GM06990 (cell line): ENCODE measurements at regions not wholly inside any gene's neighbourhood (a gene's known extent, or its start where the extent isn't known, plus 50 kb on each side); places are given as distances from the start of the nearest gene placed in this dataset.

Experiments used
- DNase-seq: peaks from one replicate; pipeline ENCODE4 v3.0.0-alpha.2; 2011; ENCODE audit not compliant: insufficient read length; ENCODE audit errors: extremely low read depth
- H3K27me3 ChIP-seq: replicated peaks from 2 replicates; pipeline ENCODE4 v1.6.0; 2011; ENCODE audit warnings: low read length; ENCODE audit not compliant: control insufficient read depth, insufficient read depth
- H3K36me3 ChIP-seq: 2 replicates; pipeline ENCODE4 v1.5.1; 2011; ENCODE audit warnings: low read length; ENCODE audit not compliant: control insufficient read depth, insufficient read depth
- H3K4me3 ChIP-seq: replicated peaks from 2 replicates; pipeline ENCODE4 v1.5.1; 2011; ENCODE audit warnings: low read depth, mild to moderate bottlenecking, control low read depth, low read length
- CTCF ChIP-seq: IDR thresholded peaks from 2 replicates; pipeline ENCODE4 v1.5.1; 2011; ENCODE audit warnings: low read length, control low read depth, mild to moderate bottlenecking, inconsistent platforms; ENCODE audit not compliant: insufficient read depth, poor library complexity, severe bottlenecking

- Histone ChIP-seq H3K4me3 (no peak overlapping the region), H3K36me3 (no peaks in the 10 kb centered on the region), H3K27me3 (no peaks in the 10 kb centered on the region)
- no peak for TF ChIP-seq CTCF
- no peak for DNase-seq
Measured at GRCh38 chr2:19021721-19022120, 336.7 kb downstream of the OSR1 start.

GRCh38 chr2:19021100-19021476 lies 337.3 kb downstream of the OSR1 start:
- Histone ChIP-seq H3K36me3 (no peaks in the 10 kb centered on the region), H3K4me3 (no peak overlapping the region), H3K27me3 (no peaks in the 10 kb centered on the region)
- no peak for TF ChIP-seq CTCF
- DNase-seq: no peak

- Histone ChIP-seq H3K4me3 (no peak overlapping the region), H3K36me3 (no peaks in the 10 kb centered on the region), H3K27me3 (no peaks in the 10 kb centered on the region)
- TF ChIP-seq CTCF: no peak
- DNase-seq: no peak
Measured at GRCh38 chr2:19020144-19021099, 338.0 kb downstream of the OSR1 start.

- no peak for TF ChIP-seq CTCF
- H3K4me3 ChIP-seq: no peak overlapping the region
- DNase-seq: no peak
- no peaks in the 10 kb centered on the region for H3K27me3 ChIP-seq
- no peaks in the 10 kb centered on the region for H3K36me3 ChIP-seq
Measured at GRCh38 chr2:19009510-19009909, 348.9 kb downstream of the OSR1 start.

GRCh38 chr2:19003554-19003953 lies 354.9 kb downstream of the OSR1 start:
- TF ChIP-seq CTCF: no peak
- no peak for DNase-seq
- H3K27me3 ChIP-seq: no peaks in the 10 kb centered on the region

More at GRCh38 chr2:19003554-19003953, 354.9 kb downstream of the OSR1 start:
- Histone ChIP-seq H3K36me3 (no peaks in the 10 kb centered on the region), H3K4me3 (no peak overlapping the region)
